KMS-11 (cell line): ENCODE measurements at regions not wholly inside any gene's neighbourhood (a gene's known extent, or its start where the extent isn't known, plus 50 kb on each side); places are given as distances from the start of the nearest gene placed in this dataset.

ENCODE experiments used
- H2AFZ ChIP-seq: fragments of 200-600 bp; sonication (generic); 2 replicates; pipeline ENCODE4 v1.6.1; 2016; ENCODE audit warnings: antibody characterized with exemption, mixed run types, low read depth
- H3K27ac ChIP-seq: fragments of 200-600 bp; sonication (generic); 2 replicates; pipeline ENCODE4 v1.6.1; 2016; ENCODE audit warnings: mild to moderate bottlenecking, mixed run types
- H3K27me3 ChIP-seq: fragments of 200-600 bp; sonication (generic); 2 replicates; pipeline ENCODE4 v1.6.1; 2017; ENCODE audit warnings: mild to moderate bottlenecking, low read depth, mixed run types, moderate library complexity; ENCODE audit not compliant: insufficient read depth
- H3K36me3 ChIP-seq: fragments of 200-600 bp; sonication (generic); 2 replicates; pipeline ENCODE4 v1.6.1; 2017; ENCODE audit warnings: mild to moderate bottlenecking, mixed run types; ENCODE audit not compliant: insufficient read depth
- H3K4me1 ChIP-seq: fragments of 200-600 bp; sonication (generic); 2 replicates; pipeline ENCODE4 v1.6.1; 2016; ENCODE audit warnings: mild to moderate bottlenecking, low read depth, mixed run types; ENCODE audit not compliant: poor library complexity, severe bottlenecking
- H3K4me2 ChIP-seq: fragments of 200-600 bp; sonication (generic); 2 replicates; pipeline ENCODE4 v1.7.0; 2016; ENCODE audit warnings: mild to moderate bottlenecking, mixed run types
- H3K4me3 ChIP-seq: fragments of 200-600 bp; sonication (generic); IDR thresholded peaks from 2 replicates; pipeline ENCODE4 v1.6.1; 2017; ENCODE audit warnings: low read depth, low read length, mixed read lengths; ENCODE audit not compliant: insufficient read depth
- H3K79me2 ChIP-seq: fragments of 200-600 bp; sonication (generic); 2 replicates; pipeline ENCODE4 v1.6.1; 2016; ENCODE audit warnings: low read depth, mixed run types; ENCODE audit not compliant: insufficient read depth
- H3K9ac ChIP-seq: fragments of 200-600 bp; sonication (generic); 2 replicates; pipeline ENCODE4 v1.6.1; 2016; ENCODE audit warnings: mild to moderate bottlenecking, mixed run types
- H4K20me1 ChIP-seq: fragments of 200-600 bp; sonication (generic); 2 replicates; pipeline ENCODE4 v1.6.1; 2016; ENCODE audit warnings: mild to moderate bottlenecking, mixed run types; ENCODE audit not compliant: insufficient read depth
- CTCF ChIP-seq: fragments of 200-600 bp; sonication (generic); conservative IDR thresholded peaks from 2 replicates; pipeline ENCODE4 v1.6.1; 2017; ENCODE audit warnings: low read depth, mild to moderate bottlenecking, antibody characterized with exemption, low read length, moderate library complexity, mixed read lengths

DNA sequence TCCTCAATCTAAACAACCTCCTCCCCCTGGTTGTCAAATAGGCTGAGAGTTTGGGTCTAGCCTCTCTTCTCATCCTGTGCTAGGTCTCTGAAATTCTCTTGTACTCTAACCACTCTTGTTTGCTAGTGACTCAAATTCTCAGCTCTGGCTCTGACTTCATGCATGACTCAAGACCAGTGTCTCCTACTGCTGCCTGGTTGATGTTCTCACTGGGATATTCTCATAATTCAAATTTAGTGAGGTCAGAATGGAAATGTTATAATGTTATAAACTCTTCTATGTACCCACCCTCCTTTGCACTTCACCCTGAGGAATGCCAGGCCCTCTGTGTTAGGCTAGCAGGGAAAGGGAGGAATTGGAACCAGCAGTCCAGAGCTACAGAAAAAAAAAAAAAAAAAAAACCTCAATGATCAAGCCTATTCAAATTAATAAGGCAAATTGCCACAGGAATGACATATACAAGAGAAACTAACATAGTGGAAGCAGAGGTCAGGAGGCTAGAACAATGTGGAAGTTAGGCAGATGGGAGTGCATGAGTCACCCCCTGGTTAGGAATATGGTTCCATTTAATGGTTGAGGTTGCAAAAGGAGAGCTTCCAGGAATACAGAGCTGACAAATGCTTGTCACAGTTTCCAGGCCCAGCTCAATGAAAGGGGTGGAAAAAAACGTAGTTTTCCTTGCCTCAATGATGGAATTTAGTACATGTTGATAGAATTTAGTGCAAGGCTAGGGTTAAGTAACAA is 459.5 kb downstream of the RMST start:
- no peaks in the 10 kb centered on the region for H3K27me3 ChIP-seq
- no peaks in the 10 kb centered on the region for H4K20me1 ChIP-seq
- no peaks in the 10 kb centered on the region for H3K36me3 ChIP-seq
- no peak overlapping the region for H3K4me2 ChIP-seq
- no peak overlapping the region for H2AFZ ChIP-seq
- no peaks in the 10 kb centered on the region for H3K4me1 ChIP-seq
- TF ChIP-seq CTCF, result no peak
- H3K9ac ChIP-seq, result no peak overlapping the region
- no peaks in the 10 kb centered on the region for H3K79me2 ChIP-seq
- no peak overlapping the region for H3K27ac ChIP-seq
- no peak overlapping the region for H3K4me3 ChIP-seq

DNA sequence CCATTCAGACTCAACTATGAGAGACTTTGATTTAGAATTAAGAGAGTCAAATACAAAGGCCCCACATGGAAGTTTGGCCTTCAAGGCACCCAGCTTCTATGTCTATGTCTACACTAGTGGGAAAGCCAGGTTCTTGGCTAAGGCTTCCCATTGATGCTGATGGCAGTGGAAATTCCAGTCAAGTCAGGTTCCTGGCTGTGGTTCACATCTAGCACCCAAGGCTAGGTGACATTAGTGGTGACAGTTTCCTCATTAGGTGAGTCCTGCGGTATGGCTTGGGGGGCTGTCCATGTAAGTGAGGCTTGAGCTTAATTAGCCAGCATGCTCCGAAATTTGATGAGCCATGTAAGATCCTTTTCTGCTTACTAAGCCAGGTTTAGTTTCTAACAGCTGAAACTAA is 460.9 kb downstream of the RMST start:
- Histone ChIP-seq H3K27ac (no peak overlapping the region), H3K4me2 (no peak overlapping the region), H3K79me2 (no peaks in the 10 kb centered on the region)

GRCh38 chr12:97924122-97924521 is 461.5 kb downstream of the RMST start:
- H3K4me3 ChIP-seq, result no peak overlapping the region
- no peak overlapping the region for H2AFZ ChIP-seq
- no peaks in the 10 kb centered on the region for H3K4me1 ChIP-seq
- H3K9ac ChIP-seq, result no peak overlapping the region
- TF ChIP-seq CTCF, result no peak
- H3K36me3 ChIP-seq, result no peaks in the 10 kb centered on the region
- no peak overlapping the region for H3K27ac ChIP-seq
- no peak overlapping the region for H3K4me2 ChIP-seq
- H4K20me1 ChIP-seq, result no peaks in the 10 kb centered on the region
- no peaks in the 10 kb centered on the region for H3K27me3 ChIP-seq
- H3K79me2 ChIP-seq, result no peaks in the 10 kb centered on the region

More for the DNA sequence above, 460.9 kb downstream of the RMST start:
- Histone ChIP-seq H4K20me1 (no peaks in the 10 kb centered on the region), H3K4me3 (no peak overlapping the region), H3K36me3 (no peaks in the 10 kb centered on the region), H2AFZ (no peak overlapping the region), H3K4me1 (no peaks in the 10 kb centered on the region), H3K9ac (no peak overlapping the region), H3K27me3 (no peaks in the 10 kb centered on the region)
- no peak for TF ChIP-seq CTCF

DNA sequence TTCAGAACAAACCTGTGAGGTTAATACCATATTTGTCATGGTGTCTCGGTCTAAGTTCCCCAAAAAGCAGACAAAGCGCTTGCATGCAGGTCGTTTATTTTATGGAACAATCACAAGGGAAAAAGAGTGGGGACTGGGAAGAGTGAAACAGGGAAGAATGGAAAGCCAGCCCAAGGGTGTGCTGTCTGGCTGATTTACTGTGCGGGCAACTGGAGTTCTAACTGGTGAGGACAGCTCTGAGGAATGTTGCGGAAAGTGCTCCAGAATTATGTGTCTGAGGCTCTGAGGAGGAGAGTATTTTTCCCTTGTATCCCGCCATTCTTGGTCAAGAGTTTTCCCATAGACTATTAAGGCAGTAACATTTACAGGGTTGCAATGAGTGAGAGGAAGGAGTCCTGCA is 465.4 kb downstream of the RMST start:
- TF ChIP-seq CTCF, result no peak
- no peak overlapping the region for H3K27ac ChIP-seq
- H4K20me1 ChIP-seq, result no peaks in the 10 kb centered on the region
- H3K36me3 ChIP-seq, result no peaks in the 10 kb centered on the region
- no peaks in the 10 kb centered on the region for H3K27me3 ChIP-seq
- no peak overlapping the region for H3K4me2 ChIP-seq
- no peak overlapping the region for H3K4me3 ChIP-seq
- no peaks in the 10 kb centered on the region for H3K4me1 ChIP-seq
- no peak overlapping the region for H2AFZ ChIP-seq
- no peaks in the 10 kb centered on the region for H3K79me2 ChIP-seq
- H3K9ac ChIP-seq, result no peak overlapping the region
